GM12872 (cell line): ENCODE measurements at regions not wholly inside any gene's neighbourhood (a gene's known extent, or its start where the extent isn't known, plus 50 kb on each side); places are given as distances from the start of the nearest gene placed in this dataset.

ENCODE experiments used
- CTCF ChIP-seq: IDR thresholded peaks from 3 replicates; pipeline ENCODE4 v1.5.1; 2011; ENCODE audit warnings: low read depth, mild to moderate bottlenecking, low read length, moderate library complexity; ENCODE audit not compliant: insufficient read depth

GRCh38 chrX:18002791-18003190 lies 141.7 kb upstream of the RAI2 start:
- TF ChIP-seq CTCF = no peak

- no peak for TF ChIP-seq CTCF
These were observed 133.3 kb upstream of the RAI2 start for GRCh38 chrX:17994429-17994828.

GRCh38 chrX:17993062-17993461 lies 132.0 kb upstream of the RAI2 start:
- TF ChIP-seq CTCF = no peak

- TF ChIP-seq CTCF = no peak
These were observed 129.4 kb upstream of the RAI2 start for GRCh38 chrX:17990532-17990931.

GRCh38 chrX:17987783-17988182 lies 126.7 kb upstream of the RAI2 start:
- TF ChIP-seq CTCF = no peak

GRCh38 chrX:17986977-17987376 lies 125.9 kb upstream of the RAI2 start:
- no peak for TF ChIP-seq CTCF

- no peak for TF ChIP-seq CTCF
These were observed 125.3 kb upstream of the RAI2 start for GRCh38 chrX:17986440-17986839.

GRCh38 chrX:17984415-17984814 lies 123.3 kb upstream of the RAI2 start:
- no peak for TF ChIP-seq CTCF
